ENCODE measurements at regions not wholly inside any gene's neighbourhood (a gene's known extent, or its start where the extent isn't known, plus 50 kb on each side); places are given as distances from the start of the nearest gene placed in this dataset.

- Histone ChIP-seq H3K4me2 (ENCODE audit: low read depth, low read length) (no peak overlapping the region), H3K9me3 (replicated peaks; ENCODE audit: insufficient read depth, low read length) (no peaks in the 10 kb centered on the region), H3K27ac (ENCODE audit: low read length) (no peak overlapping the region), H3K4me3 (ENCODE audit: low read length) (no peak overlapping the region), H2AFZ (ENCODE audit: low read length) (no peak overlapping the region), H3K9ac (ENCODE audit: low read length) (no peak overlapping the region), H3K9me2 (replicated peaks; ENCODE audit: insufficient read depth, low read length) (no peaks in the 10 kb centered on the region), H3K79me2 (ENCODE audit: low read length) (no peaks in the 10 kb centered on the region), H4K20me1 (ENCODE audit: insufficient read depth, low read length) (no peaks in the 10 kb centered on the region), H3F3A (ENCODE audit: insufficient read depth, low read length) (no peaks in the 10 kb centered on the region), H3K27me3 (replicated peaks; ENCODE audit: insufficient read depth, low read length) (no peaks in the 10 kb centered on the region), H3K36me3 (replicated peaks; ENCODE audit: insufficient read depth, low read length) (no peaks in the 10 kb centered on the region), H3K4me1 (ENCODE audit: low read length) (no peaks in the 10 kb centered on the region)
- no peak for DNase-seq
- TF ChIP-seq EZH2 (optimal IDR thresholded peaks at IDR 0.05; ENCODE audit: low read depth, low read length): no peak
- TF ChIP-seq EZH2phosphoT487 (IDR thresholded peaks at IDR 0.05; ENCODE audit: low read length): no peak
- TF ChIP-seq, protein P1, sequence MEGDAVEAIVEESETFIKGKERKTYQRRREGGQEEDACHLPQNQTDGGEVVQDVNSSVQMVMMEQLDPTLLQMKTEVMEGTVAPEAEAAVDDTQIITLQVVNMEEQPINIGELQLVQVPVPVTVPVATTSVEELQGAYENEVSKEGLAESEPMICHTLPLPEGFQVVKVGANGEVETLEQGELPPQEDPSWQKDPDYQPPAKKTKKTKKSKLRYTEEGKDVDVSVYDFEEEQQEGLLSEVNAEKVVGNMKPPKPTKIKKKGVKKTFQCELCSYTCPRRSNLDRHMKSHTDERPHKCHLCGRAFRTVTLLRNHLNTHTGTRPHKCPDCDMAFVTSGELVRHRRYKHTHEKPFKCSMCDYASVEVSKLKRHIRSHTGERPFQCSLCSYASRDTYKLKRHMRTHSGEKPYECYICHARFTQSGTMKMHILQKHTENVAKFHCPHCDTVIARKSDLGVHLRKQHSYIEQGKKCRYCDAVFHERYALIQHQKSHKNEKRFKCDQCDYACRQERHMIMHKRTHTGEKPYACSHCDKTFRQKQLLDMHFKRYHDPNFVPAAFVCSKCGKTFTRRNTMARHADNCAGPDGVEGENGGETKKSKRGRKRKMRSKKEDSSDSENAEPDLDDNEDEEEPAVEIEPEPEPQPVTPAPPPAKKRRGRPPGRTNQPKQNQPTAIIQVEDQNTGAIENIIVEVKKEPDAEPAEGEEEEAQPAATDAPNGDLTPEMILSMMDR (IDR thresholded peaks at IDR 0.05; ENCODE audit: low read length): no peak
Measured at GRCh38 chr12:111175396-111176094, 193.3 kb downstream of the PHETA1 start.

DNA sequence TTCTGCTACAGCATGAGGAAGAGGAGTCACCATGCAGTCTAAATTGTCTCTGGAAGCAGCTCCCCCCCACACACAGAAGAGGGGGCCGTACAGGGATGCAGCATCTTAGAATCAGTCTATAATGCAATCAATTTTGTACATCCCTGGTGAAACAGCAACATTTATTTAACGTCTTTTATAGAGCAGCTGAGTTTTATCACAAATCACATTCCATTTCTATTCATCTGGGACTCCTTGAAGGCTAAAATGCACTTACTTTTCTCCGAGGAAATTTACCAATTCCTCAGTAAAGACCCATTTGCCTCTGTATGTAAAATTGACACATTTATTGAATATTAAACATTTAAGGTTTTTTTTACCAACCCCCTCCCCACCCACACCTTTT is 193.9 kb downstream of the PHETA1 start:
- TF ChIP-seq, protein P1 (IDR thresholded peaks at IDR 0.05; ENCODE audit: low read length): no peak
- TF ChIP-seq EZH2phosphoT487 (IDR thresholded peaks at IDR 0.05; ENCODE audit: low read length) (no peak), EZH2 (optimal IDR thresholded peaks at IDR 0.05; ENCODE audit: low read depth, low read length) (no peak)
- Histone ChIP-seq H4K20me1 (ENCODE audit: insufficient read depth, low read length) (no peaks in the 10 kb centered on the region), H3F3A (ENCODE audit: insufficient read depth, low read length) (no peaks in the 10 kb centered on the region), H3K9me3 (replicated peaks; ENCODE audit: insufficient read depth, low read length) (no peaks in the 10 kb centered on the region), H3K27me3 (replicated peaks; ENCODE audit: insufficient read depth, low read length) (no peaks in the 10 kb centered on the region), H3K36me3 (replicated peaks; ENCODE audit: insufficient read depth, low read length) (no peaks in the 10 kb centered on the region), H3K9ac (ENCODE audit: low read length) (no peak overlapping the region), H2AFZ (ENCODE audit: low read length) (no peak overlapping the region), H3K9me2 (replicated peaks; ENCODE audit: insufficient read depth, low read length) (no peaks in the 10 kb centered on the region), H3K4me2 (ENCODE audit: low read depth, low read length) (no peak overlapping the region), H3K79me2 (ENCODE audit: low read length) (no peaks in the 10 kb centered on the region), H3K27ac (ENCODE audit: low read length) (no peak overlapping the region), H3K4me3 (ENCODE audit: low read length) (no peak overlapping the region), H3K4me1 (ENCODE audit: low read length) (no peaks in the 10 kb centered on the region)
- DNase-seq: no peak

DNA sequence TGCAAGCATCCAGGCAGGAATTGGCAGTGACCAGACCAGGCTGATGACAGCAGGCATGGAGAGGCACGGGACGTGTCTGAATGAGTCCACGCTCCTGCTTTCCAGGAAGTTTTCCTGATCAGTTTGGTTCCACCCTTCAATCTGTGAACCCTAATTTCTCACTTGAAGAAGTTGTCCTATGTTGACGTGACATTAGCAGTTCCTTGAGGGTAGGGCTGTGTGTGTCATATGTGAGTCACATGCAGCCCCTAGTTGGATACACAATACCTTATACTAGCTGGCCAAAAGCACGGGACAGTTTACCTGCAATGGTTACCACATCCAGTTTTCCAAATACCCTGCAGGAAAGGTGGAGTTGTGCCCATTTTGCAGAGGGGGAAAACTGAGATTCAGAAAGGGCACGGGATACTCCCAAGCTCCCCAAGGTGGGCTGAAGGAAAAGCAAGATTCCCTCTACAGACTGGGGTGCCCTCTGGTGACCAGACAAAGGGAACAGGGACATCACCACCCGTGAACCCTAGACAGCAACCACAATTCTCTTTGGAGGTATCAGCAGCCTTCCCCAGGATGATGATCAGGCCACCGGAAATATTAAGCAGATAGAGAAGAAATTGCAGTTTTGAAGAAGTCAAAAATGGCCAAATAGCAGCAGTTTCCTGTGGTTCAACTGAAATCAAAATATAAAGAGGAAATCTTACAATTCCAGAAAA is 194.5 kb downstream of the PHETA1 start:
- no peak for TF ChIP-seq EZH2phosphoT487 (IDR thresholded peaks at IDR 0.05; ENCODE audit: low read length)
- TF ChIP-seq, protein P1 (IDR thresholded peaks at IDR 0.05; ENCODE audit: low read length): peak; percentile 30
- TF ChIP-seq EZH2 (optimal IDR thresholded peaks at IDR 0.05; ENCODE audit: low read depth, low read length): no peak
- H3K4me2 ChIP-seq (ENCODE audit: low read depth, low read length): no peak overlapping the region
- no peaks in the 10 kb centered on the region for H3K36me3 ChIP-seq (replicated peaks; ENCODE audit: insufficient read depth, low read length)
- H2AFZ ChIP-seq (ENCODE audit: low read length): no peak overlapping the region
- no peaks in the 10 kb centered on the region for H3F3A ChIP-seq (ENCODE audit: insufficient read depth, low read length)
- H3K27ac ChIP-seq (ENCODE audit: low read length): no peak overlapping the region
- H3K79me2 ChIP-seq (ENCODE audit: low read length): no peaks in the 10 kb centered on the region
- H3K4me3 ChIP-seq (ENCODE audit: low read length): no peak overlapping the region
- H3K9me2 ChIP-seq (replicated peaks; ENCODE audit: insufficient read depth, low read length): no peaks in the 10 kb centered on the region
- no peaks in the 10 kb centered on the region for H3K9me3 ChIP-seq (replicated peaks; ENCODE audit: insufficient read depth, low read length)
- DNase-seq: peak; percentile 17
- H3K27me3 ChIP-seq (replicated peaks; ENCODE audit: insufficient read depth, low read length): 0 out of 2 replicates have a peak, but pooled peaks cover 4% of the 10 kb centered on the region
- H3K4me1 ChIP-seq (ENCODE audit: low read length): no peaks in the 10 kb centered on the region
- H4K20me1 ChIP-seq (ENCODE audit: insufficient read depth, low read length): no peaks in the 10 kb centered on the region
- H3K9ac ChIP-seq (ENCODE audit: low read length): no peak overlapping the region

All from MM.1S (cell line).